ENCODE measurements at regions not wholly inside any gene's neighbourhood (a gene's known extent, or its start where the extent isn't known, plus 50 kb on each side); places are given as distances from the start of the nearest gene placed in this dataset.

GRCh38 chr2:51990684-51991083, 958.8 kb upstream of the NRXN1 start (continued):
- TF ChIP-seq EZH2 (IDR thresholded peaks at IDR 0.05; ENCODE audit: low read depth, unreplicated experiment) = no peak
- TF ChIP-seq EZH2phosphoT487 (IDR thresholded peaks at IDR 0.05; ENCODE audit: unreplicated experiment) = no peak
- TF ChIP-seq CTCF (conservative IDR thresholded peaks at IDR 0.05; ENCODE audit: low read depth in 2 of 2) = no peak
- TF ChIP-seq ETS1 (IDR thresholded peaks at IDR 0.05) = no peak
- TF ChIP-seq ZNF331 (CRISPR knock-in tag; IDR thresholded peaks at IDR 0.05; ENCODE audit: low read depth) = no peak
- TF ChIP-seq ZNF114 (CRISPR knock-in tag; IDR thresholded peaks at IDR 0.05) = no peak
- no peak for TF ChIP-seq CREB1 (CRISPR knock-in tag; IDR thresholded peaks at IDR 0.05; ENCODE audit: low read depth)
- no peak for TF ChIP-seq REST (IDR thresholded peaks at IDR 0.05; ENCODE audit: unreplicated experiment)
- TF ChIP-seq STAT1 (IDR thresholded peaks at IDR 0.05; ENCODE audit: unreplicated experiment) = no peak
- TF ChIP-seq POLR2AphosphoS5 (IDR thresholded peaks at IDR 0.05; ENCODE audit: low read depth) = no peak

- H3K36me3 ChIP-seq (ENCODE audit: insufficient read depth) = no peaks in the 10 kb centered on the region
- no peaks in the 10 kb centered on the region for H3K9me2 ChIP-seq (ENCODE audit: insufficient read depth)
- H3K4me2 ChIP-seq = no peak overlapping the region
- Mint-ChIP-seq H3K4me3 (no peak overlapping the region), H3K27ac (no peak overlapping the region), H3K36me3 (ENCODE audit: low read depth) (no peaks in the 10 kb centered on the region), H3K27me3 (ENCODE audit: insufficient read depth, low read depth, poor library complexity) (no peaks in the 10 kb centered on the region), H3K9me3 (no peaks in the 10 kb centered on the region), H3K4me1 (0 out of 3 replicates have a peak, but pooled peaks cover 2% of the 10 kb centered on the region)
- H3F3A ChIP-seq (replicated peaks; ENCODE audit: low read depth) = no peaks in the 10 kb centered on the region
- no peaks in the 10 kb centered on the region for H4K20me1 ChIP-seq (replicated peaks; ENCODE audit: insufficient read depth)
- H2AFZ ChIP-seq = no peak overlapping the region
- ATAC-seq (no peak), DNase-seq (ENCODE audit: low spot score) (no peak)
- no peak overlapping the region for H3K27ac ChIP-seq (ENCODE audit: low read depth)
- no peaks in the 10 kb centered on the region for H3K79me2 ChIP-seq (replicated peaks; ENCODE audit: insufficient read depth)
- TF ChIP-seq ZNF114 (CRISPR knock-in tag; IDR thresholded peaks at IDR 0.05) (no peak), STAT1 (IDR thresholded peaks at IDR 0.05; ENCODE audit: unreplicated experiment) (no peak), CREB1 (CRISPR knock-in tag; IDR thresholded peaks at IDR 0.05; ENCODE audit: low read depth) (no peak), EZH2phosphoT487 (IDR thresholded peaks at IDR 0.05; ENCODE audit: unreplicated experiment) (no peak), NANOG (IDR thresholded peaks at IDR 0.05; ENCODE audit: borderline replicate concordance) (no peak), JUNB (IDR thresholded peaks at IDR 0.05; ENCODE audit: unreplicated experiment) (no peak)
- no peaks in the 10 kb centered on the region for H3K4me1 ChIP-seq (ENCODE audit: insufficient read depth)
- no peaks in the 10 kb centered on the region for H3K27me3 ChIP-seq (ENCODE audit: insufficient read depth)
- H3K4me3 ChIP-seq = no peak overlapping the region
Observed at GRCh38 chr2:51986101-51986500, 954.2 kb upstream of the NRXN1 start.

All from GM23338 (cell line).